Panc1 (cell line): ENCODE measurements at regions not wholly inside any gene's neighbourhood (a gene's known extent, or its start where the extent isn't known, plus 50 kb on each side); places are given as distances from the start of the nearest gene placed in this dataset.

Experiments used
- ATAC-seq: fragments of 200-7000 bp; cut with Tn5 transposase; 2 replicates; pipeline ENCODE4 v1.9.1; 2020; ENCODE audit warnings: mild to moderate bottlenecking, moderate library complexity
- BruUV-seq: library from RNA; stranded (reverse); fragments of 400-500 nt; replicated peaks from 2 replicates; lab custom pipeline; 2021; lab: Mats Ljungman, UMichigan
- CTCF ChIA-PET: fragments of 300-600 bp; sonication (Branson Sonifier 250); formaldehyde crosslinking; loops from one replicate; lab custom pipeline; 2022; ENCODE audit warnings: antibody characterized with exemption; lab: Charles Lee
- POLR2A ChIA-PET: fragments of 300-600 bp; sonication (Branson Sonifier 250); formaldehyde crosslinking; loops from one replicate; lab custom pipeline; 2022; ENCODE audit warnings: antibody characterized with exemption; lab: Charles Lee
- DNase-seq: peaks from one replicate; pipeline ENCODE4 v3.0.0-alpha.2; 2010; ENCODE audit warnings: low read depth, low spot score
- H3K27ac ChIP-seq: 2 replicates; pipeline ENCODE4 v1.5.1; 2011; ENCODE audit warnings: mild to moderate bottlenecking, low read length, inconsistent platforms
- H3K27me3 ChIP-seq: fragments of 200-500 bp; sonication (Bioruptor generic); 2 replicates; pipeline ENCODE4 v1.6.0; 2014; ENCODE audit warnings: low read length, inconsistent platforms; ENCODE audit not compliant: control insufficient read depth, insufficient read depth
- H3K36me3 ChIP-seq: fragments of 200-500 bp; sonication (Bioruptor generic); 2 replicates; pipeline ENCODE4 v1.5.1; 2014; ENCODE audit warnings: inconsistent platforms, mild to moderate bottlenecking, low read length, moderate library complexity; ENCODE audit not compliant: control insufficient read depth, insufficient read depth
- H3K4me1 ChIP-seq: 2 replicates; pipeline ENCODE4 v1.5.1; 2011; ENCODE audit warnings: inconsistent platforms, mild to moderate bottlenecking, low read length, moderate library complexity; ENCODE audit not compliant: control insufficient read depth, insufficient read depth
- H3K4me3 ChIP-seq, 2 experiments: 2 replicates each; pipeline ENCODE4 v1.5.1; 2011 to 2012; ENCODE audit warnings: low read depth in 2 of 2, low read length in 2 of 2, mild to moderate bottlenecking in 2 of 2, inconsistent platforms in 1 of 2, moderate library complexity in 1 of 2
- H3K9me3 ChIP-seq: fragments of 200-500 bp; sonication (Bioruptor generic); 2 replicates; pipeline ENCODE4 v1.5.1; 2014; ENCODE audit warnings: low read depth, mild to moderate bottlenecking, inconsistent platforms, low read length, moderate library complexity; ENCODE audit not compliant: control insufficient read depth, insufficient read depth
- POLR2AphosphoS5 ChIP-seq: IDR thresholded peaks from 2 replicates; pipeline ENCODE4 v1.6.1; 2012; ENCODE audit warnings: mild to moderate bottlenecking, low read depth, low read length, moderate library complexity
- SIN3A ChIP-seq: IDR thresholded peaks from 2 replicates; pipeline ENCODE4 v1.6.1; 2012; ENCODE audit warnings: low read depth, mild to moderate bottlenecking, low read length, moderate library complexity, borderline replicate concordance; ENCODE audit not compliant: insufficient read depth
- TCF7L2 ChIP-seq: IDR thresholded peaks from 2 replicates; pipeline ENCODE4 v1.6.1; 2011; ENCODE audit warnings: mild to moderate bottlenecking, low read depth, low read length, inconsistent platforms
- in situ Hi-C: cut with HindIII; loops from 2 replicates; pipeline ENCODE4 v1.10.0; 2016; ENCODE audit warnings: low sequenced_read_pairs, low pct_unique_long_range_greater_than_20kb
- intact Hi-C: fragments of 100-400 bp; cut with micrococcal nuclease; formaldehyde crosslinking; loops from one replicate; pipeline ENCODE4 v1.10.0; 2022; ENCODE audit not compliant: unreplicated experiment
- TF ChIP-seq, protein P1 (sequence below), 2 experiments: IDR thresholded peaks; 2 replicates each; pipeline ENCODE4 v1.6.1; 2011 to 2012; ENCODE audit warnings: low read depth in 2 of 2, control low read depth in 1 of 2, low read length in 1 of 2, mild to moderate bottlenecking in 1 of 2, moderate library complexity in 1 of 2; ENCODE audit not compliant: insufficient read depth in 1 of 2
- TF ChIP-seq, protein P2 (sequence below): fragments of 450-650 bp; IDR thresholded peaks from 2 replicates; pipeline ENCODE4 v1.5.1; 2017; ENCODE audit warnings: mild to moderate bottlenecking

DNA sequence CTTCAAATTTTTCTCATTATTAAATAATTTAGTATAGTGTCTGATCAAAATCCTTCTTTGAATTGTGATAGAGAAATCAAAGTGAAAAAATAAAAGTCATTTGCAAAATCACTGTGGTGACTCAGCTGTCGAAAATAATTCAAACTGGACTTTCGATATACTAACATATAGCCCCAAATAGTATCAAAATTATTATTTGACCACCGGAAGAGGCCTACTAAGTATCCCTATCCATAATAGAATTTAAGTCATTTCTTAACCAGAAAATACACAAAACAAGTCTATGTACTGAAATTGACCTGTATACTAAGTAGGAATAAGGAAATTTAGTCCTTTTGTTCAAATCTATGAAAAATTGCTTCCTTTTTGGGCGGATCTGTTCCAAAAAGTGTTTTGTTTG lies 180.7 kb downstream of the MRPL39 start:
- H3K4me3 ChIP-seq = no peak overlapping the region
- H3K4me1 ChIP-seq = no peaks in the 10 kb centered on the region
- in situ Hi-C loops = no loop called here
- POLR2A ChIA-PET = no interaction called here
- H3K27ac ChIP-seq = no peak overlapping the region
- DNase-seq (no peak), ATAC-seq (no peak)
- H3K9me3 ChIP-seq = no peaks in the 10 kb centered on the region
- CTCF ChIA-PET = no interaction called here
- H3K27me3 ChIP-seq = no peaks in the 10 kb centered on the region
- H3K36me3 ChIP-seq = no peaks in the 10 kb centered on the region
- TF ChIP-seq, protein P1, sequence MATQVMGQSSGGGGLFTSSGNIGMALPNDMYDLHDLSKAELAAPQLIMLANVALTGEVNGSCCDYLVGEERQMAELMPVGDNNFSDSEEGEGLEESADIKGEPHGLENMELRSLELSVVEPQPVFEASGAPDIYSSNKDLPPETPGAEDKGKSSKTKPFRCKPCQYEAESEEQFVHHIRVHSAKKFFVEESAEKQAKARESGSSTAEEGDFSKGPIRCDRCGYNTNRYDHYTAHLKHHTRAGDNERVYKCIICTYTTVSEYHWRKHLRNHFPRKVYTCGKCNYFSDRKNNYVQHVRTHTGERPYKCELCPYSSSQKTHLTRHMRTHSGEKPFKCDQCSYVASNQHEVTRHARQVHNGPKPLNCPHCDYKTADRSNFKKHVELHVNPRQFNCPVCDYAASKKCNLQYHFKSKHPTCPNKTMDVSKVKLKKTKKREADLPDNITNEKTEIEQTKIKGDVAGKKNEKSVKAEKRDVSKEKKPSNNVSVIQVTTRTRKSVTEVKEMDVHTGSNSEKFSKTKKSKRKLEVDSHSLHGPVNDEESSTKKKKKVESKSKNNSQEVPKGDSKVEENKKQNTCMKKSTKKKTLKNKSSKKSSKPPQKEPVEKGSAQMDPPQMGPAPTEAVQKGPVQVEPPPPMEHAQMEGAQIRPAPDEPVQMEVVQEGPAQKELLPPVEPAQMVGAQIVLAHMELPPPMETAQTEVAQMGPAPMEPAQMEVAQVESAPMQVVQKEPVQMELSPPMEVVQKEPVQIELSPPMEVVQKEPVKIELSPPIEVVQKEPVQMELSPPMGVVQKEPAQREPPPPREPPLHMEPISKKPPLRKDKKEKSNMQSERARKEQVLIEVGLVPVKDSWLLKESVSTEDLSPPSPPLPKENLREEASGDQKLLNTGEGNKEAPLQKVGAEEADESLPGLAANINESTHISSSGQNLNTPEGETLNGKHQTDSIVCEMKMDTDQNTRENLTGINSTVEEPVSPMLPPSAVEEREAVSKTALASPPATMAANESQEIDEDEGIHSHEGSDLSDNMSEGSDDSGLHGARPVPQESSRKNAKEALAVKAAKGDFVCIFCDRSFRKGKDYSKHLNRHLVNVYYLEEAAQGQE (IDR thresholded peaks at IDR 0.05; ENCODE audit: insufficient read depth in 1 of 2, low read depth in 2 of 2, low read length in 1 of 2) = no peak
- TF ChIP-seq, protein P2, sequence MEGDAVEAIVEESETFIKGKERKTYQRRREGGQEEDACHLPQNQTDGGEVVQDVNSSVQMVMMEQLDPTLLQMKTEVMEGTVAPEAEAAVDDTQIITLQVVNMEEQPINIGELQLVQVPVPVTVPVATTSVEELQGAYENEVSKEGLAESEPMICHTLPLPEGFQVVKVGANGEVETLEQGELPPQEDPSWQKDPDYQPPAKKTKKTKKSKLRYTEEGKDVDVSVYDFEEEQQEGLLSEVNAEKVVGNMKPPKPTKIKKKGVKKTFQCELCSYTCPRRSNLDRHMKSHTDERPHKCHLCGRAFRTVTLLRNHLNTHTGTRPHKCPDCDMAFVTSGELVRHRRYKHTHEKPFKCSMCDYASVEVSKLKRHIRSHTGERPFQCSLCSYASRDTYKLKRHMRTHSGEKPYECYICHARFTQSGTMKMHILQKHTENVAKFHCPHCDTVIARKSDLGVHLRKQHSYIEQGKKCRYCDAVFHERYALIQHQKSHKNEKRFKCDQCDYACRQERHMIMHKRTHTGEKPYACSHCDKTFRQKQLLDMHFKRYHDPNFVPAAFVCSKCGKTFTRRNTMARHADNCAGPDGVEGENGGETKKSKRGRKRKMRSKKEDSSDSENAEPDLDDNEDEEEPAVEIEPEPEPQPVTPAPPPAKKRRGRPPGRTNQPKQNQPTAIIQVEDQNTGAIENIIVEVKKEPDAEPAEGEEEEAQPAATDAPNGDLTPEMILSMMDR = no peak
- TF ChIP-seq SIN3A (no peak), TCF7L2 (no peak), POLR2AphosphoS5 (no peak)
- intact Hi-C loops = loop anchor here (10.0 kb wide), 1 partner anchor 138 kb away; no protein-coding TSS in a partner anchor
- BruUV-seq = no TSS peak

GRCh38 chr21:25425156-25425555 lies 182.1 kb downstream of the MRPL39 start:
- TF ChIP-seq SIN3A = no peak
- TF ChIP-seq, protein P1 (IDR thresholded peaks at IDR 0.05; ENCODE audit: insufficient read depth in 1 of 2, low read depth in 2 of 2, low read length in 1 of 2) = no peak
- TF ChIP-seq POLR2AphosphoS5 = no peak
- no peak for TF ChIP-seq TCF7L2
- TF ChIP-seq, protein P2 = no peak
- intact Hi-C loops = loop anchor here (10.0 kb wide), 1 partner anchor 140 kb away; no protein-coding TSS in a partner anchor
- H3K9me3 ChIP-seq = no peaks in the 10 kb centered on the region
- in situ Hi-C loops = no loop called here
- ChIA-PET CTCF (no interaction called here), POLR2A (no interaction called here)
- H3K27ac ChIP-seq = no peak overlapping the region
- no peak for DNase-seq
- H3K4me3 ChIP-seq = no peak overlapping the region
- no TSS peak for BruUV-seq
- no peaks in the 10 kb centered on the region for H3K36me3 ChIP-seq
- ATAC-seq = no peak
- no peaks in the 10 kb centered on the region for H3K27me3 ChIP-seq
- no peaks in the 10 kb centered on the region for H3K4me1 ChIP-seq
